ENCODE measurements at regions not wholly inside any gene's neighbourhood (a gene's known extent, or its start where the extent isn't known, plus 50 kb on each side); places are given as distances from the start of the nearest gene placed in this dataset.

DNA sequence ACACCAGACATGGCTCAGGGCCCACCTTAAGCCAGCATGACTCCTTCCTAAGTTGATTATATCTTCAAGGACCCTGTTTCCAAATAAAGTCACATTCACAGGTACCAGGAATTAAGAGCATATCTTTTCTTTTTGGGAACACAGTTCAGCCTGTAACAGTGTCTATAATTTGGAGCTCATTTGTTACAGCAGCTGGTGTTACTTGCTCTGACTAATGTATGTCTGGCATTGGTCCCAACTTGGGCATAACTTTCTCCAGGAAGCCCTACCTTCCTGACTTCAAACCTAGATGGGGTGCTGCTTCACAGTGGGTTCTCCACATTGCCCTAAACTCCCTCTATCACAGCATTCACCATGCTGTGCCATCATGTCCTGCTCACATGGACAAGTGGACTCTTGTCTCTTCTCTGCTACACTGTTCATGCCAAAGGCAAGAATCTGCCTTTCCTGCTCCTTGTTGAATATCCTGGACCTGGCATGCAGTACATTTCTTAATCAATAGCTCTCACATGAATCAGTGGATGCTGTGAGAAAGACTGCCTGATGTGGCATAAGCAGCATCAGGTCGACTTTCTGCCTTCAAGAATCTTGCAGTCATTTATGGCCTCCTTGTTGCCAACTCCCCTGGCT lies 117.4 kb upstream of the FOXA2 start:
- WGBS (ENCODE audit: insufficient coverage, insufficient replicate concordance, low lambda C conversion rate, missing lambda C conversion rate) = 0% methylated on average over 1 of the region's 1 CpG
- in situ Hi-C loops (cut with MboI) (no loop called here), intact Hi-C loops (cut with micrococcal nuclease; ENCODE audit: unreplicated experiment) (no loop called here)
- Histone ChIP-seq H3K4me1 (ENCODE audit: control insufficient read depth, insufficient read depth, low read length) (no peaks in the 10 kb centered on the region), H3K27me3 (replicated peaks in 1 of 2; ENCODE audit: control insufficient read depth in 2 of 2, insufficient read depth in 2 of 2, low read length in 1 of 2) (no peaks in the 10 kb centered on the region), H3K4me2 (ENCODE audit: control insufficient read depth, insufficient read depth) (no peak overlapping the region), H4K20me1 (ENCODE audit: control insufficient read depth, insufficient read depth) (no peaks in the 10 kb centered on the region), H3K27ac (ENCODE audit: control insufficient read depth, insufficient read depth) (no peak overlapping the region), H3K79me2 (ENCODE audit: control insufficient read depth, insufficient read depth, low read length) (no peaks in the 10 kb centered on the region), H3K9ac (ENCODE audit: control insufficient read depth, insufficient read depth, low read length) (no peak overlapping the region), H3K4me3 (no peak overlapping the region), H2AFZ (ENCODE audit: control insufficient read depth, low read depth, low read length) (no peak overlapping the region), H3K36me3 (ENCODE audit: control insufficient read depth in 2 of 2, insufficient read depth in 2 of 2, low read length in 1 of 2) (no peaks in the 10 kb centered on the region), H3K9me3 (replicated peaks; ENCODE audit: control insufficient read depth, insufficient read depth, low read length) (no peaks in the 10 kb centered on the region)
- FAIRE-seq (no peak), ATAC-seq (no peak), DNase-seq (ENCODE audit: low read depth, low spot score) (no peak)
- CTCF ChIA-PET = interaction anchor here (1.0 to 5.1 kb wide), 3 partner anchors 10 to 533 kb away, joined by 3 to 41 read pairs (median 3); no protein-coding TSS in a partner anchor
- RAD21 ChIA-PET (ENCODE audit: unreplicated experiment) = no interaction called here
- SMC1A ChIA-PET (ENCODE audit: uncharacterized antibody, unreplicated experiment) = no interaction called here
- POLR2A ChIA-PET = no interaction called here
- TF ChIP-seq POU2F2 (IDR thresholded peaks at IDR 0.05; ENCODE audit: borderline replicate concordance, low read depth, low read length) (no peak), PML (IDR thresholded peaks at IDR 0.05; ENCODE audit: low read length) (no peak), TARDBP (IDR thresholded peaks at IDR 0.05; ENCODE audit: borderline replicate concordance) (no peak), WRNIP1 (IDR thresholded peaks at IDR 0.05; ENCODE audit: borderline replicate concordance, low read depth, low read length) (no peak), NR2C2 (IDR thresholded peaks at IDR 0.05; ENCODE audit: borderline replicate concordance, control insufficient read depth, insufficient read length, low read depth) (no peak), TCF12 (IDR thresholded peaks at IDR 0.05; ENCODE audit: low read depth, low read length) (no peak)
- TF ChIP-seq, protein P1, sequence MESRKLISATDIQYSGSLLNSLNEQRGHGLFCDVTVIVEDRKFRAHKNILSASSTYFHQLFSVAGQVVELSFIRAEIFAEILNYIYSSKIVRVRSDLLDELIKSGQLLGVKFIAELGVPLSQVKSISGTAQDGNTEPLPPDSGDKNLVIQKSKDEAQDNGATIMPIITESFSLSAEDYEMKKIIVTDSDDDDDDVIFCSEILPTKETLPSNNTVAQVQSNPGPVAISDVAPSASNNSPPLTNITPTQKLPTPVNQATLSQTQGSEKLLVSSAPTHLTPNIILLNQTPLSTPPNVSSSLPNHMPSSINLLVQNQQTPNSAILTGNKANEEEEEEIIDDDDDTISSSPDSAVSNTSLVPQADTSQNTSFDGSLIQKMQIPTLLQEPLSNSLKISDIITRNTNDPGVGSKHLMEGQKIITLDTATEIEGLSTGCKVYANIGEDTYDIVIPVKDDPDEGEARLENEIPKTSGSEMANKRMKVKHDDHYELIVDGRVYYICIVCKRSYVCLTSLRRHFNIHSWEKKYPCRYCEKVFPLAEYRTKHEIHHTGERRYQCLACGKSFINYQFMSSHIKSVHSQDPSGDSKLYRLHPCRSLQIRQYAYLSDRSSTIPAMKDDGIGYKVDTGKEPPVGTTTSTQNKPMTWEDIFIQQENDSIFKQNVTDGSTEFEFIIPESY (IDR thresholded peaks at IDR 0.05) = no peak
- BruUV-seq (replicated peaks) = no TSS peak

Measured in GM12878 (cell line).